PC-3 (cell line): ENCODE measurements at regions not wholly inside any gene's neighbourhood (a gene's known extent, or its start where the extent isn't known, plus 50 kb on each side); places are given as distances from the start of the nearest gene placed in this dataset.

ENCODE experiments used
- ATAC-seq: fragments of 200-7000 bp; cut with Tn5 transposase; 2 replicates; pipeline ENCODE4 v1.9.1; 2020; ENCODE audit warnings: mild to moderate bottlenecking, moderate library complexity
- BruUV-seq: library from RNA; stranded (reverse); fragments of 400-500 nt; replicated peaks from 2 replicates; lab custom pipeline; 2021; lab: Mats Ljungman, UMichigan
- CTCF ChIA-PET: fragments of 300-600 bp; sonication (Branson Sonifier 250); formaldehyde crosslinking; loops from one replicate; lab custom pipeline; 2022; ENCODE audit warnings: antibody characterized with exemption; lab: Charles Lee
- POLR2A ChIA-PET: fragments of 300-600 bp; sonication (Branson Sonifier 250); formaldehyde crosslinking; loops from one replicate; lab custom pipeline; 2022; ENCODE audit warnings: antibody characterized with exemption; ENCODE audit not compliant: unreplicated experiment; lab: Charles Lee
- DNase-seq: peaks from one replicate; pipeline ENCODE4 v3.0.0-alpha.2; 2015
- H2AFZ ChIP-seq: fragments of 300-600 bp; sonication (generic); 2 replicates; pipeline ENCODE4 v1.6.0; 2016; ENCODE audit warnings: antibody characterized with exemption, low read length
- H3F3A ChIP-seq: fragments of 300-600 bp; sonication (generic); one replicate; pipeline ENCODE4 v1.6.0; 2017; ENCODE audit warnings: antibody characterized with exemption, low read length, control low read depth, mild to moderate bottlenecking; ENCODE audit not compliant: unreplicated experiment
- H3K27ac ChIP-seq: fragments of 300-600 bp; sonication (generic); 2 replicates; pipeline ENCODE4 v1.5.1; 2016; ENCODE audit warnings: mild to moderate bottlenecking, low read length
- H3K27me3 ChIP-seq: fragments of 300-600 bp; sonication (generic); 2 replicates; pipeline ENCODE4 v1.6.1; 2016; ENCODE audit warnings: low read length, mixed read lengths
- H3K36me3 ChIP-seq: fragments of 300-600 bp; sonication (generic); 2 replicates; pipeline ENCODE4 v1.6.1; 2016; ENCODE audit warnings: low read depth, mixed run types, low read length, mixed read lengths
- H3K4me1 ChIP-seq: fragments of 300-600 bp; sonication (generic); 2 replicates; pipeline ENCODE4 v1.5.1; 2016; ENCODE audit warnings: low read length; ENCODE audit not compliant: insufficient read depth
- H3K4me2 ChIP-seq: fragments of 300-600 bp; sonication (generic); 2 replicates; pipeline ENCODE4 v1.6.0; 2016; ENCODE audit warnings: low read length
- H3K4me3 ChIP-seq: fragments of 300-600 bp; sonication (generic); 2 replicates; pipeline ENCODE4 v1.5.1; 2016; ENCODE audit warnings: mild to moderate bottlenecking, low read length, mixed read lengths
- H3K79me2 ChIP-seq: fragments of 300-600 bp; sonication (generic); 2 replicates; pipeline ENCODE4 v1.6.1; 2017; ENCODE audit warnings: low read length, mixed read lengths
- H3K9ac ChIP-seq: fragments of 300-600 bp; sonication (generic); 2 replicates; pipeline ENCODE4 v1.6.0; 2016; ENCODE audit warnings: mild to moderate bottlenecking, low read length
- H3K9me2 ChIP-seq: fragments of 300-600 bp; sonication (generic); replicated peaks from 2 replicates; pipeline ENCODE4 v1.6.1; 2016; ENCODE audit warnings: mixed run types, low read length, mixed read lengths
- H3K9me3 ChIP-seq: fragments of 300-600 bp; sonication (generic); 2 replicates; pipeline ENCODE4 v1.6.1; 2016; ENCODE audit warnings: low read length, mixed read lengths
- H4K20me1 ChIP-seq: fragments of 300-600 bp; sonication (generic); 2 replicates; pipeline ENCODE4 v1.6.1; 2016; ENCODE audit warnings: low read length, mixed read lengths
- EZH2 ChIP-seq: fragments of 300-600 bp; sonication (generic); IDR thresholded peaks from one replicate; pipeline ENCODE4 v1.6.1; 2017; ENCODE audit warnings: antibody characterized with exemption, mild to moderate bottlenecking, low read length; ENCODE audit not compliant: unreplicated experiment
- EZH2phosphoT487 ChIP-seq: fragments of 300-600 bp; sonication (generic); IDR thresholded peaks from 2 replicates; pipeline ENCODE4 v1.6.1; 2018; ENCODE audit warnings: mild to moderate bottlenecking, antibody characterized with exemption, low read length, borderline replicate concordance
- intact Hi-C: fragments of 100-400 bp; cut with micrococcal nuclease; formaldehyde crosslinking; loops from 2 replicates; pipeline ENCODE4 v1.9.0; 2023
- TF ChIP-seq, protein P1 (sequence below): fragments of 300-600 bp; sonication (generic); conservative IDR thresholded peaks from 2 replicates; pipeline ENCODE4 v1.5.1; 2017; ENCODE audit warnings: antibody characterized with exemption, low read depth, mild to moderate bottlenecking, low read length

DNA sequence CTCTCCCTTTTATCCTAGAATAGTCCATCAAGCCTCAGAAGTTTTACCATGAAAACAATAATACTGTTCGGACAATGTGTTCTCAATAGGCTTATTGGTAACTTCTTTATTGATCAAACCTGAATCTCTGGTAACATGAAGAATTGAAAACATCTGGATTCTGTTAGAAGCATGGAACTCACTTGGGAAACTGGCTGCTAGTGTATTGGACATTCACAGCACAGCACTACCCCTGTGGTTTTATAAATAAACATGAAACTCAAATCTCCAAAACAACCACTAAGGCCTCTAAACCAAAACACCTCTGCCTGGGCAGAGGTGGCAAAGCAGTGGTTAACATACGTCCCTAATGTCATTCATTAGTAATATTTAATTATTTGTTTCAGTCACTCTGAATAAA lies 157.6 kb upstream of the KCNQ5 start:
- no peak for TF ChIP-seq EZH2phosphoT487
- TF ChIP-seq, protein P1, sequence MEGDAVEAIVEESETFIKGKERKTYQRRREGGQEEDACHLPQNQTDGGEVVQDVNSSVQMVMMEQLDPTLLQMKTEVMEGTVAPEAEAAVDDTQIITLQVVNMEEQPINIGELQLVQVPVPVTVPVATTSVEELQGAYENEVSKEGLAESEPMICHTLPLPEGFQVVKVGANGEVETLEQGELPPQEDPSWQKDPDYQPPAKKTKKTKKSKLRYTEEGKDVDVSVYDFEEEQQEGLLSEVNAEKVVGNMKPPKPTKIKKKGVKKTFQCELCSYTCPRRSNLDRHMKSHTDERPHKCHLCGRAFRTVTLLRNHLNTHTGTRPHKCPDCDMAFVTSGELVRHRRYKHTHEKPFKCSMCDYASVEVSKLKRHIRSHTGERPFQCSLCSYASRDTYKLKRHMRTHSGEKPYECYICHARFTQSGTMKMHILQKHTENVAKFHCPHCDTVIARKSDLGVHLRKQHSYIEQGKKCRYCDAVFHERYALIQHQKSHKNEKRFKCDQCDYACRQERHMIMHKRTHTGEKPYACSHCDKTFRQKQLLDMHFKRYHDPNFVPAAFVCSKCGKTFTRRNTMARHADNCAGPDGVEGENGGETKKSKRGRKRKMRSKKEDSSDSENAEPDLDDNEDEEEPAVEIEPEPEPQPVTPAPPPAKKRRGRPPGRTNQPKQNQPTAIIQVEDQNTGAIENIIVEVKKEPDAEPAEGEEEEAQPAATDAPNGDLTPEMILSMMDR: no peak
- ATAC-seq (no peak), DNase-seq (no peak)
- no peaks in the 10 kb centered on the region for H3K27me3 ChIP-seq
- intact Hi-C loops: no loop called here
- H3K36me3 ChIP-seq: no peaks in the 10 kb centered on the region
- no peak overlapping the region for H3K9ac ChIP-seq
- H3F3A ChIP-seq: no peaks in the 10 kb centered on the region
- H3K27ac ChIP-seq: no peak overlapping the region
- BruUV-seq: no TSS peak
- CTCF ChIA-PET: no interaction called here
- peaks cover 8% of the 10 kb centered on the region for H3K4me1 ChIP-seq
- no peaks in the 10 kb centered on the region for H3K9me3 ChIP-seq
- no peak overlapping the region for H3K4me3 ChIP-seq
- no peaks in the 10 kb centered on the region for H4K20me1 ChIP-seq
- H2AFZ ChIP-seq: no peak overlapping the region
- H3K4me2 ChIP-seq: no peak overlapping the region
- POLR2A ChIA-PET: no interaction called here
- no peaks in the 10 kb centered on the region for H3K79me2 ChIP-seq
- H3K9me2 ChIP-seq: no peaks in the 10 kb centered on the region

DNA sequence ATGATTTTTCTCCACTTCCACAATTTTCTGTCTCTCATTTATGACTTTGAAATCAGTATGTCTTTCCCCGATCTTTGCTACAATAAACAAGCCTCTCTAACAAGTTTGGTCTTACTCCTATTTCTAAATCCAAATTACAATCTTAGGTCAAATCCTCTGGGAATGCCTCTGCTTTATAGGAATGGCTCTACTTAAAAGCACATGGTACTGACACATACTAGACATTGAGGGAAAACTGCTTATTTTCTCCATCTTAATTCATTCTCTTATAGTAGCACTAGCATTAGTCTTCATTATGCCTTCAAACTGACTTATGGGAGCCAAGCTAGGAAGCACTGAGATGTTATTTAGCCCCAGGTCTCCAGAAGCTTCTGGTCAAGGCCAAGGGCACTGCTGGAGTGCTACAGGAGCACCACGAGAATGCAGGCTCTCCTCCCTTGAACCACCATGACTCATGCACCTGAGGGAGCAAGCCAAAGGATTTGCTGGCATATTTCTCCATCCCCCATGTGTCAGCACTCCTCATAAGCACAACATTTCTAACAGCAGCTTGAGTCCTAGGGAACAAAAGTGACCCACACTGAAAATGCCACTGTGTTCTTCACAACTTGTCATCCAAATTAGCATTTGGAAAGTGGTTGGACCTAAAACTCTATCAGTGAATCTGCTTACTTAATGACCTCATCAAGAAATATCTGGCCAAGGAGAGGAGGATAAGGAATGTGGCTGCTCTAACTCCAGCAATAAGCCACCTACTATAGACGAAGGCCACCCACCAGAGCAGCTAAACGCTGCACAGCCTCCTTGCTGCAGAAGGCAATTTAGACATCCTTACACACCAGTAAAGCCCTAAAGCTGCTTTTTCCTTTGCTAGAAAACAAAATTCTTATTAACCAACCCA lies 156.8 kb upstream of the KCNQ5 start:
- Histone ChIP-seq H3K9me3 (no peaks in the 10 kb centered on the region), H3F3A (no peaks in the 10 kb centered on the region), H3K79me2 (no peaks in the 10 kb centered on the region), H3K36me3 (no peaks in the 10 kb centered on the region), H3K27ac (no peak overlapping the region), H4K20me1 (no peaks in the 10 kb centered on the region), H3K9me2 (no peaks in the 10 kb centered on the region), H3K4me2 (peak overlapping the region; percentile 16; the same call in 1 of the 2 replicates), H3K27me3 (no peaks in the 10 kb centered on the region), H3K9ac (no peak overlapping the region), H3K4me3 (no peak overlapping the region), H2AFZ (no peak overlapping the region), H3K4me1 (peaks cover 8% of the 10 kb centered on the region)
- DNase-seq (peak; percentile 57), ATAC-seq (peak; percentile 38; the same call in 1 of the 2 replicates)
- no peak for TF ChIP-seq EZH2phosphoT487
- TF ChIP-seq EZH2: no peak
- TF ChIP-seq, protein P1: no peak
- no TSS peak for BruUV-seq
- intact Hi-C loops: no loop called here
- ChIA-PET CTCF (no interaction called here), POLR2A (no interaction called here)

DNA sequence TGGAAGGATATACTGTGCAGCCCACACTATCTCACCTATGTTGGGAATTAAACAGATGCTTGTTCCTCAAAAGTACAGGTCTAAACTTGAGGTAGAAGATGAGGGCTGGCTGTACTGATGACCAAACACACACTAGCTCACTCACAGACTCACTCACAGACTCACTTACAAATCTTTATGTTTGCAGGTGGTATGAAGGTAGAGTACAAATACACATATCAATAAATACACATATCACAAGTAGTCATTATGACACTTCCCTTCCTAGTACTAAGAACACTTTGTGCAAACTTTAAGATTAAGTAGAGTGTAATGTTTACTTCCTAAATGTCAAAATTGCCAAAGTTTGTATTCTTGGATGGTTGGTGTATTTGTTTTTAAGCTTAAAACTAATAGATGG lies 155.4 kb upstream of the KCNQ5 start:
- no peak overlapping the region for H3K9ac ChIP-seq
- BruUV-seq: no TSS peak
- intact Hi-C loops: no loop called here
- ChIA-PET CTCF (no interaction called here), POLR2A (no interaction called here)
- no peaks in the 10 kb centered on the region for H3K36me3 ChIP-seq
- peaks cover 8% of the 10 kb centered on the region for H3K4me1 ChIP-seq
- H4K20me1 ChIP-seq: no peaks in the 10 kb centered on the region
- H3K9me3 ChIP-seq: no peaks in the 10 kb centered on the region
- H3F3A ChIP-seq: no peaks in the 10 kb centered on the region
- H3K4me2 ChIP-seq: no peak overlapping the region
- no peaks in the 10 kb centered on the region for H3K9me2 ChIP-seq
- H3K79me2 ChIP-seq: no peaks in the 10 kb centered on the region
- no peak overlapping the region for H2AFZ ChIP-seq
- no peak overlapping the region for H3K4me3 ChIP-seq
- no peak overlapping the region for H3K27ac ChIP-seq
- no peak for ATAC-seq
- TF ChIP-seq EZH2phosphoT487: no peak
- no peak for TF ChIP-seq EZH2
- TF ChIP-seq, protein P1: no peak
- H3K27me3 ChIP-seq: no peaks in the 10 kb centered on the region
- no peak for DNase-seq
